ENCODE measurements at regions not wholly inside any gene's neighbourhood (a gene's known extent, or its start where the extent isn't known, plus 50 kb on each side); places are given as distances from the start of the nearest gene placed in this dataset.

- H3K27me3 ChIP-seq (ENCODE audit: control insufficient read depth, insufficient read depth, low read length): no peaks in the 10 kb centered on the region
- H3K9me3 ChIP-seq (ENCODE audit: control insufficient read depth, insufficient read depth, low read depth, low read length): no peaks in the 10 kb centered on the region
- H4K20me1 ChIP-seq (ENCODE audit: control insufficient read depth, extremely low read depth, insufficient read depth, low read length): no peaks in the 10 kb centered on the region
- no peak overlapping the region for H3K4me3 ChIP-seq (replicated peaks in 1 of 4; ENCODE audit: control extremely low read depth in 1 of 4, insufficient read depth in 1 of 4, low read depth in 3 of 4, low read length in 4 of 4)
- no peak overlapping the region for H3K4me2 ChIP-seq (ENCODE audit: extremely low read depth, insufficient read depth, low read length)
- no peaks in the 10 kb centered on the region for H3K79me2 ChIP-seq (ENCODE audit: control insufficient read depth, insufficient read depth, low read length)
- no peak overlapping the region for H3K27ac ChIP-seq (ENCODE audit: insufficient read depth, low read length)
- DNase-seq (ENCODE audit: low read depth in 2 of 2): peak; percentile 83 to 85
- no peak overlapping the region for H3K9ac ChIP-seq (ENCODE audit: insufficient read depth, low read length)
- no peak overlapping the region for H2AFZ ChIP-seq (ENCODE audit: low read length)
- TF ChIP-seq EZH2 (IDR thresholded peaks at IDR 0.05; ENCODE audit: low read length, missing control alignments) (no peak), CTCF (conservative IDR thresholded peaks at IDR 0.05 in 1 of 2, IDR thresholded peaks at IDR 0.05 in 1 of 2; ENCODE audit: low read depth in 1 of 2, low read length in 2 of 2) (no peak)
- peaks cover 6% of the 10 kb centered on the region for H3K4me1 ChIP-seq (ENCODE audit: control insufficient read depth, extremely low read depth, insufficient read depth, low read length)
- no peaks in the 10 kb centered on the region for H3K36me3 ChIP-seq (ENCODE audit: control insufficient read depth, insufficient read depth, low read length)
These were observed 364.5 kb upstream of the JARID2 start for GRCh38 chr6:14881398-14881797.

GRCh38 chr6:14882394-14883026, 363.4 kb upstream of the JARID2 start:
- H3K9ac ChIP-seq (ENCODE audit: insufficient read depth, low read length): no peak overlapping the region
- H4K20me1 ChIP-seq (ENCODE audit: control insufficient read depth, extremely low read depth, insufficient read depth, low read length): no peaks in the 10 kb centered on the region
- no peak overlapping the region for H3K4me3 ChIP-seq (replicated peaks in 1 of 4; ENCODE audit: control extremely low read depth in 1 of 4, insufficient read depth in 1 of 4, low read depth in 3 of 4, low read length in 4 of 4)
- H3K27ac ChIP-seq (ENCODE audit: insufficient read depth, low read length): no peak overlapping the region
- no peak overlapping the region for H2AFZ ChIP-seq (ENCODE audit: low read length)
- DNase-seq (ENCODE audit: low read depth in 2 of 2): peak; percentile 9 to 32
- no peak overlapping the region for H3K4me2 ChIP-seq (ENCODE audit: extremely low read depth, insufficient read depth, low read length)
- no peaks in the 10 kb centered on the region for H3K79me2 ChIP-seq (ENCODE audit: control insufficient read depth, insufficient read depth, low read length)
- no peak for TF ChIP-seq CTCF (conservative IDR thresholded peaks at IDR 0.05 in 1 of 2, IDR thresholded peaks at IDR 0.05 in 1 of 2; ENCODE audit: low read depth in 1 of 2, low read length in 2 of 2)
- H3K4me1 ChIP-seq (ENCODE audit: control insufficient read depth, extremely low read depth, insufficient read depth, low read length): no peaks in the 10 kb centered on the region
- no peaks in the 10 kb centered on the region for H3K27me3 ChIP-seq (ENCODE audit: control insufficient read depth, insufficient read depth, low read length)
- H3K36me3 ChIP-seq (ENCODE audit: control insufficient read depth, insufficient read depth, low read length): no peaks in the 10 kb centered on the region
- no peaks in the 10 kb centered on the region for H3K9me3 ChIP-seq (ENCODE audit: control insufficient read depth, insufficient read depth, low read depth, low read length)

GRCh38 chr6:14883921-14884320, 361.9 kb upstream of the JARID2 start:
- Histone ChIP-seq H3K9ac (ENCODE audit: insufficient read depth, low read length) (no peak overlapping the region), H2AFZ (ENCODE audit: low read length) (no peak overlapping the region), H3K27me3 (ENCODE audit: control insufficient read depth, insufficient read depth, low read length) (no peaks in the 10 kb centered on the region), H3K4me3 (replicated peaks in 1 of 4; ENCODE audit: control extremely low read depth in 1 of 4, insufficient read depth in 1 of 4, low read depth in 3 of 4, low read length in 4 of 4) (no peak overlapping the region), H3K4me2 (ENCODE audit: extremely low read depth, insufficient read depth, low read length) (no peak overlapping the region), H4K20me1 (ENCODE audit: control insufficient read depth, extremely low read depth, insufficient read depth, low read length) (no peaks in the 10 kb centered on the region), H3K9me3 (ENCODE audit: control insufficient read depth, insufficient read depth, low read depth, low read length) (no peaks in the 10 kb centered on the region), H3K79me2 (ENCODE audit: control insufficient read depth, insufficient read depth, low read length) (no peaks in the 10 kb centered on the region), H3K27ac (ENCODE audit: insufficient read depth, low read length) (no peak overlapping the region), H3K36me3 (ENCODE audit: control insufficient read depth, insufficient read depth, low read length) (no peaks in the 10 kb centered on the region), H3K4me1 (ENCODE audit: control insufficient read depth, extremely low read depth, insufficient read depth, low read length) (no peaks in the 10 kb centered on the region)
- DNase-seq (ENCODE audit: low read depth in 2 of 2): peak; percentile 17 to 46
- TF ChIP-seq EZH2 (IDR thresholded peaks at IDR 0.05; ENCODE audit: low read length, missing control alignments) (no peak), CTCF (conservative IDR thresholded peaks at IDR 0.05 in 1 of 2, IDR thresholded peaks at IDR 0.05 in 1 of 2; ENCODE audit: low read depth in 1 of 2, low read length in 2 of 2) (no peak)
